ENCODE measurements at regions not wholly inside any gene's neighbourhood (a gene's known extent, or its start where the extent isn't known, plus 50 kb on each side); places are given as distances from the start of the nearest gene placed in this dataset.

DNA sequence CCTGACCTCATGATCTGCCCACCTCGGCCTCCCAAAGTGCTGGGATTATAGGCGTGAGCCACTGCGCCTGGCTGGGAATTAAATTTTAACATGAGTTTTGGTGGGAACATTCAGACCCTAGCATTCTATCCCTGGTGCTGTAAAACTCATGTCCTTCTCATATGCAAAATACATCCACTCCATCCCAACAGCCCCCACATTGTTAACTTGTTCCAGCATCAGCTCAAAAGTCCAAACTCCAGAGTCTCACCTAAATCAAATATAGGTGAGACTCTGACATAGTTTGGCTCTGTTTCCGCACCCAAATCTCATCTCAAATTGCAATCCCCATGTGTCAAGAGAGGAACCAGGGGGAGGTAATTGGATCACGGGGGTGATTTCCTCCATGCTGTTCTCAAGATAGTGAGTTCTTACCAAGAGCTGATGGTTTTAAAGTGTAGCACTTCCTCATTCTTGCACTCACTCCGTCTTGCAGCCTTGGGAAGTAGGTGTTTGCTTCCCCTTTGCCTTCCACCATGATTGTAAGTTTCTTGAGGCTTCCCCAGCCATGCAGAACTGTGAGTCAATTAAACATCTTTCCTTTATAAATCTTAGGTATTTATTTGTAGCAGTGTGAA lies 96.2 kb upstream of the PLCL2 start:
- H3K9me3 Mint-ChIP-seq = peaks cover 0 to 3% (median 0%) of the 10 kb centered on the region in 9 donors
- H3K4me3 Mint-ChIP-seq = no peak overlapping the region
- peaks cover 0 to 3% (median 0%) of the 10 kb centered on the region in 3 donors for H3K36me3 Mint-ChIP-seq
- H3K27me3 Mint-ChIP-seq = peaks cover 0 to 17% (median 0%) of the 10 kb centered on the region in 5 donors
- POLR2A ChIA-PET = no interaction called here
- no peak for DNase-seq
- ATAC-seq = no peak
- peak overlapping the region in 1 of 10 donors; percentile 38 for H3K27ac Mint-ChIP-seq
- peaks cover 11 to 28% (median 16%) of the 10 kb centered on the region in 4 donors for H3K4me1 Mint-ChIP-seq

DNA sequence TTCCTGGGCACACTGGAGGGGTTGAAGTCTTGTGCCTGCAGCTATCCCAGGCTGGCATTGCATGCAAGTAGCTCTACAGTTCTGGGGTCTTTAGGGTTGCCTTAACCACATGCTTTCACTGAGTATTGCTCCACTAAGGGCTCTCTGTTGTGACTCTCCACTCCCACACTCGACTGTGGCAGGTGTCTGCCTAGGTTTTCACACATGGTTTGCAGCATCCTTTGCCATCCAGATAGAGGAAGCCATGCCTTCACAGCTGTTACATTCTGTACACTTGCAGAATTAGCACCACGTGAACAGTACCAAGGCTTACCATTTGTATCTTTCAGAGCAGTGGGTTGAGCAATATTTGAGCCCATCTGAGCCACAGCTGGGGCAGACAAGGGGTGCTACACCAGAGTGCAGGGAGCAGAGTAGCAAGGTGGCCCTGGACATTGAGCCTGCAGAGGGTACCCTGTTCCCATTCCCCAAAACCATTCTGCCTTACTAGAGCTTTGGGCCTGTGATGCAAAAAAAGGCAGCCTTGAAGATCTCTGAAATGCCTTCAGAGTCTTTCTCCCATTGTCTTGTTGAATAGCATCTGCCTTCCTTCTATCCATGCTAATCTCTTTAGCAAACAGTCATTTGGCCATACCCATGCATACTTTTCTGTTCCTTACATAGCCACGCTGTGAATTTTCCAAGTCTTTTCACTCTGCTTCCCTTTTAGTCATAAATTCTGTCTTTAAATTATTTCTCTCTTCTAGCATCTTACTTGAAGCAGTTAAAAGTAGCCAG lies 95.2 kb upstream of the PLCL2 start:
- ATAC-seq (no peak), DNase-seq (no peak)
- H3K9me3 Mint-ChIP-seq = peaks cover 0 to 3% (median 0%) of the 10 kb centered on the region in 9 donors
- peak overlapping the region in 1 of 10 donors; percentile 69 for H3K27ac Mint-ChIP-seq
- peaks cover 0 to 7% (median 0%) of the 10 kb centered on the region in 3 donors for H3K36me3 Mint-ChIP-seq
- peaks cover 0 to 17% (median 0%) of the 10 kb centered on the region in 5 donors for H3K27me3 Mint-ChIP-seq
- no peak overlapping the region for H3K4me3 Mint-ChIP-seq
- H3K4me1 Mint-ChIP-seq = peaks cover 11 to 28% (median 17%) of the 10 kb centered on the region in 4 donors
- POLR2A ChIA-PET = no interaction called here

DNA sequence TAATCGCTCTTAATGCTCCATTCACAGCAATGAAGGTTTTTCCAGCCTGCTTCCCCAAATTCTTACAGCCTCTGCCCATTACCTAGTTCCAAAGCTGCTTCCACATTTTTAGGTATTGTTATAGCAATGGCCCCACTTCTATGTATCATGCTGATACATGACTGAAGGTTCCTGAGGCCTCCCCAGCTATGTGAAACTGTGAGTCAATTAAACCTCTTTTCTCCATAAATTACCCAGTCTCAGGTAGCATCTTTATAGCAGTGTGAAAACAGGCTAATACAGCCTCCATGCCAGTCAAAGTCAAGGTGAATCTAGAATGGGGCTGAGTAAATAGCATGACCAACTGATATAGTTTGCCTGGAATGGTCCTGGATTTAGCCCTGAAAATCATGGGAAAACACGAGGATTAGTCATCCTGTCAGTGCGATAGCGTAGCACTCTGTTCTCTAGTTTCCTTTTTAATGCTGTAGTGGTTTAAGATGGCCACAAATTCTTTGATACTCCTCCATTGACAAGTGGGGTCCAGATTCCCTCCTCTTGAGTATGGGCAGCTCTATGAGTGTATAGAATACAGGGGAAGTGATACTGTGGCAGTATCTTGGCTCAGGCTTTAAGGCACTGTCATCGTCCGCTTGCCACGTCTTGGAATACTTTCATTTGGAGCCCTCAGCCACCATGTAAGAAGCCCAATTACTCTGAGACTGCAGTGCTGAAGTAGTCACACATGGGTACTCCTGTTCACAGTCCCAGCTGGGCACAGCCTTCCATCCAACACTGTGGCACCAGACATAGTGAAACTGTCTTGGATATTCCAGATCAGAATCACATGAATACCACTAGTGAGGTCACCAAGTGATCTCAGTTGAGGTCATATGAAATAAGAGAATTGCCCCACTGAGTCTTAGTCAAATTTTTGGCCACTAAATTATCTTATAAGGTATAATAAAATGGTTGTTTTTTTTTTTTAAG lies 94.0 kb upstream of the PLCL2 start:
- ATAC-seq = no peak
- Mint-ChIP-seq H3K4me3 (no peak overlapping the region), H3K27me3 (peaks cover 0 to 17% (median 0%) of the 10 kb centered on the region in 5 donors), H3K27ac (no peak overlapping the region), H3K4me1 (peaks cover 11 to 30% (median 17%) of the 10 kb centered on the region in 4 donors), H3K9me3 (peaks cover 0 to 3% (median 0%) of the 10 kb centered on the region in 9 donors), H3K36me3 (peaks cover 0 to 7% (median 0%) of the 10 kb centered on the region in 3 donors)
- POLR2A ChIA-PET = no interaction called here
- DNase-seq = no peak

DNA sequence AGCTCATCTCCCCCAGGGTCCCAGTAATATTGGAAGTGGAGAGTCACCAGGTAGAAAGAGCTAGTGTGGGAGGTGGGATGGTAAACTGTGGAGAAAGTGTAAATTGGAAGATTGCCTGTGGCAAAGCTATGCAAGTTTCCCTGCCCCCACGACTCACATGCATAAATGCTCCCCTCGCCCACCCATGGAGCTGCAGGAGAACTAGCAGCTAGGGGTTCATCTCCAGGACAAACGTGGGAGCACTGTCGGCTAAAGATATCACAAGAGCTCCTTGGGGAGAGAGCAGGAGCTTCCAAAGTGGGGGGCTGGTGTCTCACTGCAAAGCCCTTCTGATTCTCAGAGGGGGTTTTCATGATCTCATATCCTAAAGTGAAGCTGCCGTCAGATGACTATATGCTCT lies 91.4 kb upstream of the PLCL2 start:
- H3K27me3 Mint-ChIP-seq = peaks cover 0 to 17% (median 0%) of the 10 kb centered on the region in 5 donors
- peaks cover 0 to 7% (median 0%) of the 10 kb centered on the region in 3 donors for H3K36me3 Mint-ChIP-seq
- H3K4me3 Mint-ChIP-seq = no peak overlapping the region
- ATAC-seq (no peak), DNase-seq (no peak)
- H3K4me1 Mint-ChIP-seq = peaks cover 23 to 42% (median 25%) of the 10 kb centered on the region in 4 donors
- H3K27ac Mint-ChIP-seq = peak overlapping the region in 1 of 10 donors; percentile 54
- POLR2A ChIA-PET = no interaction called here
- H3K9me3 Mint-ChIP-seq = no peaks in the 10 kb centered on the region

DNA sequence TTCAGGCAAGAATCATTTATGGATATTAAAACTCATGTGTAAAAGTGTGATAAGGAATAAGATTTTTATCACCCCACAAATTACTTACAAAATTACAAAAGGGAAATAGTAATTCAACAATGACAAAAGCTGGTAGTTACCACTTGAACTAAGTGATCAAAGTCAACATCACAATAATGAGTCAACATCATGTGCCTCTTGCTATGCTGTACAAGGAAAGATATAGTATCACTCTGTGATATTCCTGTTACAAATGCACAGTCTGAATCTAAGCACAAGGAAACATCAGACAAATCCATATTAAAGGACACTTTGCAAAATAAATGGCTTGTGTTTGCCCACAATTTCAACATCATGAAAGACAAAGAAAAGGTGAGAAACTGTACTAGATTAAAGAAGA lies 90.5 kb upstream of the PLCL2 start:
- POLR2A ChIA-PET = no interaction called here
- DNase-seq (no peak), ATAC-seq (no peak)
- peaks cover 0 to 7% (median 0%) of the 10 kb centered on the region in 3 donors for H3K36me3 Mint-ChIP-seq
- H3K27ac Mint-ChIP-seq = no peak overlapping the region
- H3K4me3 Mint-ChIP-seq = no peak overlapping the region
- peaks cover 0 to 17% (median 0%) of the 10 kb centered on the region in 5 donors for H3K27me3 Mint-ChIP-seq
- peaks cover 21 to 39% (median 23%) of the 10 kb centered on the region in 4 donors for H3K4me1 Mint-ChIP-seq
- no peaks in the 10 kb centered on the region for H3K9me3 Mint-ChIP-seq

DNA sequence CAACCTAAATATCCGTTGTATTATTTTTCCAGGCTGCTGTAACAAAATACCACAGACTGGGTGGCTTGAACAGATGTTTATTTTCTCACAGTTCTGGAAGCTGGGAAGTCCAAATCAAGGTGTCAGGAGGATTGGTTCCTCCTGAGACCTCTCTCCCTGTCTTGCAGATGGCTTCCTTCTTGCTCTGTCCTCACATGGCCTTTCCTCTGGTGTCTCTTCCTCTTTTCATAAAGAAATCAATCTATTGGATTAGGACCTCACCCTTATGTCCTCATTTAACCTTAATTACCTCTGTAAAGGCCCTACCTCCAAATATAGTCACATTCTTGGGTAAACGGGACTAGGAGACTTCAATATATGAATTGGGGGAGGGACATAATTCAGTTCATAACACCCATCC lies 89.2 kb upstream of the PLCL2 start:
- no peak for DNase-seq
- Mint-ChIP-seq H3K27ac (no peak overlapping the region), H3K27me3 (peaks cover 0 to 17% (median 0%) of the 10 kb centered on the region in 5 donors), H3K4me1 (peaks cover 23 to 41% (median 25%) of the 10 kb centered on the region in 4 donors), H3K4me3 (no peak overlapping the region), H3K36me3 (peaks cover 0 to 7% (median 0%) of the 10 kb centered on the region in 3 donors), H3K9me3 (no peaks in the 10 kb centered on the region)
- ATAC-seq = no peak
- POLR2A ChIA-PET = no interaction called here

DNA sequence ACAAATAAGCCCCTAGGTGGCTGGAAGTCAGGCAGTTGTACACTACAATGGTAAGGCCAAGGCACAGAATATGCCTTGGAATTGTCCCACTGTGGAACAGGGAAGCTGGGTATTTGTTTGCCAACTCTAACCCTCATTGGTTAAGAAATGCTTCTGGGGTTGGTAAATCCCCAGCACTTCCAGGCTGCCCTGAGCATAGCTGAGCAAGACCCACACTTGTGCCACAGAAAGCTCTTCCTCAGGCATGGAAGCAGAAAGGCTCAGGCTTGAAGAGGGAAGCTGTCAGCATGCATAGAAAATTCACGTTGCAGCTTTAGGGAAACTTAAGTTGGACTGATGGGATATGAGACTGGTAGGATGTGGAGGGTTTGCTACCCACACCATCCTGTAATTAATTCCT lies 86.9 kb upstream of the PLCL2 start:
- H3K27me3 Mint-ChIP-seq = peaks cover 0 to 2% (median 0%) of the 10 kb centered on the region in 5 donors
- DNase-seq (no peak), ATAC-seq (no peak)
- peaks cover 29 to 58% (median 40%) of the 10 kb centered on the region in 4 donors for H3K4me1 Mint-ChIP-seq
- no peak overlapping the region for H3K4me3 Mint-ChIP-seq
- peaks cover 0 to 4% (median 0%) of the 10 kb centered on the region in 3 donors for H3K36me3 Mint-ChIP-seq
- H3K27ac Mint-ChIP-seq = peak overlapping the region in 1 of 10 donors; percentile 21
- no peaks in the 10 kb centered on the region for H3K9me3 Mint-ChIP-seq
- POLR2A ChIA-PET = no interaction called here

DNA sequence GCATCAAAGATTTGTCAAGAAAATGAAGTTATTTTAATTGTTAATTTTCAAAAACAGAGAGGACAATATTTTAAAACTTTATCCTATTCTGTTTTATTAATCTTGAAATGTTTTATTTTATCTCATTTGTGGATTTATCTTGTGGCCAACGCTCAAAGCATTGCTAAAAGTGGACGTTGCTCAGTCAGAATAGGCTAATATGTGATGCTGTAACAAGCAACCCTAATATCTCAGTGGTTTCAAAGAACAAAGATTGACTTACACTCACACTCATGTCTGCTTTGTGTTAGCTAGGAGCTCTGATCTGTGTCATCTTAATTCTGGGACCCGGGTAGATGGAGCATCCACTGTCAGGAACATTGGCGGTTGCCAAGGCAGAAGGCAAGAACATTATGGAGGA lies 86.0 kb upstream of the PLCL2 start:
- Mint-ChIP-seq H3K4me3 (no peak overlapping the region), H3K9me3 (no peaks in the 10 kb centered on the region), H3K27me3 (no peaks in the 10 kb centered on the region), H3K36me3 (peaks cover 0 to 4% (median 0%) of the 10 kb centered on the region in 3 donors), H3K4me1 (peaks cover 28 to 58% (median 41%) of the 10 kb centered on the region in 4 donors), H3K27ac (no peak overlapping the region)
- ATAC-seq = no peak
- POLR2A ChIA-PET = no interaction called here
- DNase-seq = no peak

DNA sequence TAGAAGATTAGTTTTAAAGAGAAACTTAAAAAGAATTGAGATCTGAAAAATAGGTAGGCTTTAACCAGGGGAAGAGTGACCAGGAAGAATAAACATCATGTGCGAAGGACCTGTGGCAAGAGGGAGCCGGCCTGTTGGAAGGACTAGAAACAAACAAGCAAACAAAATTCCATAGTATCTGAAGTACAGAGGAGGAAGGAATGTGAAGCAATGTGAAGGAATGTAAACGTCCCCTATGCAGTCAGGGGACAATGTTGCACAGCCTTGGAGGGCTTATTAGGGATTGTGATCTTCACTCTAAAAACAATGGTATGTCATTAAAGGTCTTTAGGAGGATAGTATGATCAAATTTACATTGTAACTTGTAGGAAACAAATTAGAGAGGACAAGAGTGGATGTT lies 84.4 kb upstream of the PLCL2 start:
- peak overlapping the region in 7 of 10 donors; percentile 17 to 74 (median 45) for H3K4me3 Mint-ChIP-seq
- no peaks in the 10 kb centered on the region for H3K36me3 Mint-ChIP-seq
- peaks cover 26 to 58% (median 41%) of the 10 kb centered on the region in 4 donors for H3K4me1 Mint-ChIP-seq
- no peak for DNase-seq
- peak overlapping the region; percentile 11 to 73 (median 62) for H3K27ac Mint-ChIP-seq
- no peak for ATAC-seq
- no peaks in the 10 kb centered on the region for H3K27me3 Mint-ChIP-seq
- POLR2A ChIA-PET = no interaction called here
- H3K9me3 Mint-ChIP-seq = no peaks in the 10 kb centered on the region

DNA sequence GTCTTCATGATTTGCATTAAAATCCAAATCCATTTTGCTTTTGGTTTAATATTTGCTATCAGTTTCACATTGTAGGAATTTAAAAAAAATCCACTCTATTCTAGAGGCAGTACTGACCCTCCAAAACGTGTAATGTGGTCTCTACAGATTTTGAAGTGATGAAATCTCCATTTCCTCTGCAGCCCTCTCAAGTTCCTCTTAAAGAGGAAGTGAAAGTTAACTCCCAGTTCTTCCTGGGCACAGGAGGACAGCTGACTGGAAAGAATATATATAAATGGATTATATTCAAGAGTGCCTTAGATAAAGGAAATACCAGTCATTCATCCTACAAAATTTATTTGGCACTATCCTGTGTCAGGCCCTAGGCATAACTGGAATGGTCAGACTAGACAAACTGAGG lies 83.5 kb upstream of the PLCL2 start:
- H3K27ac Mint-ChIP-seq = no peak overlapping the region
- no peaks in the 10 kb centered on the region for H3K27me3 Mint-ChIP-seq
- POLR2A ChIA-PET = no interaction called here
- no peaks in the 10 kb centered on the region for H3K9me3 Mint-ChIP-seq
- DNase-seq (no peak), ATAC-seq (peak in 1 of 2 donors; percentile 35)
- no peak overlapping the region for H3K4me3 Mint-ChIP-seq
- H3K36me3 Mint-ChIP-seq = no peaks in the 10 kb centered on the region
- peaks cover 26 to 54% (median 41%) of the 10 kb centered on the region in 4 donors for H3K4me1 Mint-ChIP-seq

DNA sequence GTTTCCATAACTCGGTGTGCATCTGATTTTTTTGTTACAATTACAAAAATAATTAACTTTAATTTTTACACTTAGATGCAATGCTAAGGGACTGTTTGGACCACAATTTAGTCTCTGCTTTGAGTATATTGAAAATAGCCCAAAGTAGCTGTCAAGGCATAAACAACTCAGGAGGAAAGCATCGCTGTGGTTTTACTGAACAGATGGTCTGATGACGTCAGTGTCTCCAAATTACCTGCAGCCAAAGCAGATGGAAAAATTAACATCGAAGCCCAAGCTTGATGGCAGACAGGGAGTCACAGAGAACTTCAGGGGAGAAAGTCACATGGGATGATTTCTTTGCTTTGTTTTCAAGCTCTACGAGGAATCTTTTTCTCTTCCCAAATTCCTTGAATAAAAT lies 83.1 kb upstream of the PLCL2 start:
- Mint-ChIP-seq H3K4me3 (peak overlapping the region in 1 of 10 donors; percentile 14), H3K4me1 (peaks cover 26 to 49% (median 40%) of the 10 kb centered on the region in 4 donors), H3K27me3 (no peaks in the 10 kb centered on the region), H3K27ac (peak overlapping the region in 4 of 10 donors; percentile 11 to 77 (median 58)), H3K9me3 (no peaks in the 10 kb centered on the region), H3K36me3 (no peaks in the 10 kb centered on the region)
- DNase-seq = no peak
- peak in 1 of 2 donors; percentile 35 for ATAC-seq
- POLR2A ChIA-PET = interaction anchor here (1.3 kb wide), 1 partner anchor 9 kb away, joined by 3 read pairs; no protein-coding TSS in a partner anchor

DNA sequence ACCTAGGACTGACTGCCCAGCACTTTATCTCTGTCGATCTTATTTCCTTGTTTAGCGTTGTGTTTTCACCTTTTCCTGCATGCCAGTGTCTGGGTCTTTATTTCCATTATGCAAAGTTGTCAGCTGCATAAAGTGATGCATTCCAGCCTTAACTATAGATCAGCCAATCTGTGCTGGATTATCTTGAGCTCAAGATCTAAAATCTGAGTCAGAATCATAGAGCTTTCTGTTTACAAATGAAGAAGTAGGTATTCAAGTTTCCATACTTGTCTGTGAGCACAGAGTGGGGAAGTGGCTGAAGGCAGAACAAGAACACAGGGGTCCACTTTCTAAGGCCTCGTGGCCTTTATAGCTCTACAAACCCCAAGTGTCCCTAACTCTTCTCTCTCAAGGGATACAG lies 82.4 kb upstream of the PLCL2 start:
- DNase-seq (no peak), ATAC-seq (peak in 1 of 2 donors; percentile 35)
- H3K36me3 Mint-ChIP-seq = no peaks in the 10 kb centered on the region
- peak overlapping the region in 6 of 10 donors; percentile 7 to 49 (median 16) for H3K27ac Mint-ChIP-seq
- no peaks in the 10 kb centered on the region for H3K9me3 Mint-ChIP-seq
- peaks cover 20 to 42% (median 33%) of the 10 kb centered on the region in 4 donors for H3K4me1 Mint-ChIP-seq
- POLR2A ChIA-PET = interaction anchor here (1.3 kb wide), 1 partner anchor 9 kb away, joined by 3 read pairs; no protein-coding TSS in a partner anchor
- peak overlapping the region in 1 of 10 donors; percentile 28 for H3K4me3 Mint-ChIP-seq
- H3K27me3 Mint-ChIP-seq = no peaks in the 10 kb centered on the region

Measured in naive thymus-derived CD8-positive, alpha-beta T cell (primary cell).